GM13976 (cell line): ENCODE measurements at regions not wholly inside any gene's neighbourhood (a gene's known extent, or its start where the extent isn't known, plus 50 kb on each side); places are given as distances from the start of the nearest gene placed in this dataset.

Experiments
- DNase-seq: peaks from one replicate; pipeline ENCODE4 v3.0.0; 2012; ENCODE audit warnings: low spot score
- CTCF ChIP-seq: IDR thresholded peaks from 2 replicates; pipeline ENCODE4 v1.5.1; 2012; ENCODE audit warnings: borderline replicate concordance, mild to moderate bottlenecking; ENCODE audit not compliant: insufficient read depth; ENCODE audit errors: extremely low read depth, missing control alignments, control extremely low read depth
- in situ Hi-C: fragments of 300-500 bp; cut with MboI; formaldehyde crosslinking; loops from one replicate; pipeline ENCODE4 v1.12.0; 2022; ENCODE audit warnings: low sequenced_read_pairs, mixed read lengths, inconsistent platforms; ENCODE audit not compliant: unreplicated experiment

GRCh38 chr18:61153571-61153970, 179.7 kb upstream of the CDH20 start:
- no peak for DNase-seq
- in situ Hi-C loops: no loop called here
- no peak for TF ChIP-seq CTCF

GRCh38 chr18:61154866-61155265, 178.4 kb upstream of the CDH20 start:
- DNase-seq: no peak
- in situ Hi-C loops: no loop called here
- TF ChIP-seq CTCF: no peak

- no peak for DNase-seq
- in situ Hi-C loops: no loop called here
- no peak for TF ChIP-seq CTCF
Observed at GRCh38 chr18:61155586-61155985, 177.6 kb upstream of the CDH20 start.

GRCh38 chr18:61157451-61157850, 175.8 kb upstream of the CDH20 start:
- TF ChIP-seq CTCF: no peak
- in situ Hi-C loops: no loop called here
- no peak for DNase-seq

GRCh38 chr18:61159246-61159645, 174.0 kb upstream of the CDH20 start:
- DNase-seq: no peak
- in situ Hi-C loops: no loop called here
- no peak for TF ChIP-seq CTCF

- in situ Hi-C loops: no loop called here
- no peak for TF ChIP-seq CTCF
- no peak for DNase-seq
Observed at GRCh38 chr18:61164321-61164720, 168.9 kb upstream of the CDH20 start.

GRCh38 chr18:61167902-61168301, 165.3 kb upstream of the CDH20 start:
- no peak for DNase-seq
- in situ Hi-C loops: no loop called here
- no peak for TF ChIP-seq CTCF
